SK-N-SH (cell line): ENCODE measurements at regions not wholly inside any gene's neighbourhood (a gene's known extent, or its start where the extent isn't known, plus 50 kb on each side); places are given as distances from the start of the nearest gene placed in this dataset.

ENCODE experiments used
- CTCF ChIP-seq: fragments of 200-600 bp; sonication (generic); IDR thresholded peaks from 2 replicates; pipeline ENCODE4 v1.6.1; 2017; ENCODE audit warnings: antibody characterized with exemption, mild to moderate bottlenecking, moderate library complexity
- EP300 ChIP-seq, 2 experiments: IDR thresholded peaks; 2 replicates each; pipeline versions ENCODE4 v1.4.0 to v1.6.1; 2012; ENCODE audit warnings: borderline replicate concordance in 1 of 2, low read depth in 1 of 2, low read length in 1 of 2
- JUND ChIP-seq: IDR thresholded peaks from 2 replicates; pipeline ENCODE4 v1.4.0; 2012
- MXI1 ChIP-seq: IDR thresholded peaks from 2 replicates; pipeline ENCODE4 v1.6.1; 2012; ENCODE audit warnings: mild to moderate bottlenecking, low read depth, low read length, improper control_type of control experiment
- PBX3 ChIP-seq: IDR thresholded peaks from 2 replicates; pipeline ENCODE4; 2012
- REST ChIP-seq: IDR thresholded peaks from 2 replicates; pipeline ENCODE4 v1.6.1; 2012; ENCODE audit warnings: mild to moderate bottlenecking, low read depth, low read length, moderate library complexity
- SIN3A ChIP-seq: IDR thresholded peaks from 2 replicates; pipeline ENCODE4 v1.6.1; 2012; ENCODE audit warnings: low read depth, mild to moderate bottlenecking, low read length, moderate library complexity, borderline replicate concordance
- SMC3 ChIP-seq: IDR thresholded peaks from 2 replicates; pipeline ENCODE4 v1.6.1; 2012; ENCODE audit warnings: low read depth, low read length, improper control_type of control experiment
- TAF1 ChIP-seq: IDR thresholded peaks from 2 replicates; pipeline ENCODE4 v1.6.1; 2012; ENCODE audit warnings: low read depth, mild to moderate bottlenecking, low read length, moderate library complexity, borderline replicate concordance
- YY1 ChIP-seq: IDR thresholded peaks from 2 replicates; pipeline ENCODE4 v1.4.0; 2012; ENCODE audit warnings: low read depth, mild to moderate bottlenecking

GRCh38 chr7:81367326-81367931 lies 402.4 kb downstream of the HGF start:
- TF ChIP-seq SIN3A (no peak), CTCF (no peak), MXI1 (no peak), SMC3 (no peak), EP300 (IDR thresholded peaks at IDR 0.05; ENCODE audit: borderline replicate concordance in 1 of 2, low read depth in 1 of 2, low read length in 1 of 2) (peak in 1 of 2 experiments; percentile 21; a peak in 1 of 4 replicates), JUND (no peak), PBX3 (peak; percentile 24; the same call in 1 of the 2 replicates), TAF1 (no peak), YY1 (no peak), REST (no peak)
